NCI-H2227 (cell line): ENCODE measurements at regions not wholly inside any gene's neighbourhood (a gene's known extent, or its start where the extent isn't known, plus 50 kb on each side); places are given as distances from the start of the nearest gene placed in this dataset.
A peak's percentile ranks its signal among the peaks of the same experiment; 100 is the strongest.

ENCODE experiments used
- DNase-seq: peaks from one replicate; lab custom pipeline; 2025; ENCODE audit not compliant: unreplicated experiment; lab: John Stamatoyannopoulos, UW

- DNase-seq = no peak
Measured at GRCh38 chr2:163462993-163463392, 272.8 kb downstream of the FIGN start.

DNA sequence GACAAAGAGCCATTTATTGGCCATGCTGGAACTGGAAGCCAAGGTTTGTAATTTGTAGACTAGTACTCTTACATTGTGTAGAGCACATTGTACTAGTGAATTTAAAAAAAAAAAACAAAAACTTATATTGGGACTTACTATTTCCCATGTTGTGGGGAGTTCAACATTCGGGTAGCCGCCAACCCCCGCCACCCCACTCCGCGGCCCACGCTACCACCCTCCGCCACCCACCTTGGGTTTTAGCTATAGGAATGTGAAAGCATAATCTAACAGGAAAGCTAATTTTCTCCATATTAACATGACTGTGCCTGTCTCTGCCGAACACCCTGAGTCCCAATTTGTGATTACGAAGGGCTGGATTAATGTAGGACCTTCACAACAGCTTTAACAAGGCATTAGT lies 275.8 kb downstream of the FIGN start:
- DNase-seq = no peak

- DNase-seq = no peak
Measured at GRCh38 chr2:163456953-163457743, 278.7 kb downstream of the FIGN start.

- DNase-seq = no peak
Measured at GRCh38 chr2:163455815-163456214, 280.0 kb downstream of the FIGN start.

DNA sequence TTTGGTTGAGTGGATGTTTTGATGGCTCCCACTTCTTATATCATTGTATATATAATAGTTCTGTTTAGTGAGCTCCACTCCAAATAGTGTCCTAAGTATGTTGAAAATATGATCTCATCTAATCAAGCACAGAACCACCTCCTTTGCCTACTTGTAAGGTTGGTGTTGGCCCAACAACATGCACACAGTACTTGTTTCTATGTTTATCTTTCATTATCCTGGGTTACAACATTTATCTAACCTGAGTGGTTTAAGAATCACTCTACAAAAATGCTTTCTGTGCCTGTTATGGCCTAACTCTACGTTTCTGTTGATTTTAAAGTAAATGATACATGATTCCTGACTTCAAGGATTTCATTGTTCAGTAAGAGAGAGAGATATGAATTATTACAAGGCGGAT lies 281.9 kb downstream of the FIGN start:
- no peak for DNase-seq

GRCh38 chr2:163441603-163442002 lies 294.2 kb downstream of the FIGN start:
- DNase-seq = no peak

- peak; percentile 15 for DNase-seq
Measured at GRCh38 chr2:163436963-163437362, 298.8 kb downstream of the FIGN start.

GRCh38 chr2:163428187-163428586 lies 307.6 kb downstream of the FIGN start:
- no peak for DNase-seq

- no peak for DNase-seq
Measured at GRCh38 chr2:163420604-163421003, 315.2 kb downstream of the FIGN start.

GRCh38 chr2:163419000-163419830 lies 316.6 kb downstream of the FIGN start:
- DNase-seq = no peak

DNA sequence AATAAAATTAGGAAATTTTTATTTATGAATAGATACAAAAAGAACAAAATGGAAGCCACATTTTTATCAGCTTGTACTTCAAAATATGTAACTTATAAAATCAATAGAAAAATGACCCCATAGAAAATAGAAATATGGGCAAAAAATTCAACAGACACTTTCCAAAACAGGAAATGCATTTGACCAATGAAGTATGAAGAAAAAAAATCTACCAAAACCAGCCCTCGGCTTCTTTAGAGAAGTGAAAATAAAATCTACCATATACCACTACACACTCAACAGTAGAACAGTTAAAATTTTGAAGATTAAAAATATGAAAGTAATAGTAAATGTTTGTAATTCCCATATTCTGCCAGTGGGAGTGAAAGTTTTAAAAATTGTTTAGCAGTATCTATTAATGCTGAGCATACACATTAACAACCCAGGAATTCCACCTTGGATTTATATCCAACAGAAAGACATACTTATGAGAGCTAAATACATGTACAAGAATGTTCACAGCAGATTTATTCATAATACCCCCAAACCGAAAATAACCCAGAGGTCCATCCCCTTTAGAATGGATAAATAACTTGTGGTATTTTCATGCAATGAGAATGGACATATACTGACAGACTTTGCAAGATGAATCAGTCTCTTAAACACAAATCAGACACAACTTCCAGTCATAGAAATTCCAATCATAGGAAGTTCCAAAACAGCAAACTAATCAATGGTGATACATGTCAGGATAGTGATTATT lies 318.0 kb downstream of the FIGN start:
- DNase-seq = no peak

- DNase-seq = no peak
Measured at GRCh38 chr2:163414121-163414520, 321.7 kb downstream of the FIGN start.

DNA sequence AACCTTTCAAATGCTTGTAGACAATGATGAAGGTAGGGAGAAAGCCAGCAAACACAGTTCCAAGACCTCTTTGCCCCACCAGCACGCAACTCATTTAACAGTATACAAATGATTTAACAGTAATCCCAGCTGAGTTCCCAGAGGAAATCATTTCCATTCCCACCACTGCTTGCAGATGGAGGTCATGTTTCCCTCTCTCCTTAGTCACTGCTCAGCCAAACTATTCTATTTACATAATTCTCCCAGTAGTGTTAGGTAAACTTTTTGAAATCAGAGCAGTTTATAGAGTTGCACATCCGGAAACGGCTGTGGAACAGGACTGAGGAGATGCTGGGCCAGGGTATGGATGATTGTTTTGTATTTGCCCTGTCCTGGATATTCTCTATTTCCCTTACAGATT lies 328.5 kb downstream of the FIGN start:
- DNase-seq = no peak

- DNase-seq = no peak
Measured at GRCh38 chr2:163405298-163405697, 330.5 kb downstream of the FIGN start.

DNA sequence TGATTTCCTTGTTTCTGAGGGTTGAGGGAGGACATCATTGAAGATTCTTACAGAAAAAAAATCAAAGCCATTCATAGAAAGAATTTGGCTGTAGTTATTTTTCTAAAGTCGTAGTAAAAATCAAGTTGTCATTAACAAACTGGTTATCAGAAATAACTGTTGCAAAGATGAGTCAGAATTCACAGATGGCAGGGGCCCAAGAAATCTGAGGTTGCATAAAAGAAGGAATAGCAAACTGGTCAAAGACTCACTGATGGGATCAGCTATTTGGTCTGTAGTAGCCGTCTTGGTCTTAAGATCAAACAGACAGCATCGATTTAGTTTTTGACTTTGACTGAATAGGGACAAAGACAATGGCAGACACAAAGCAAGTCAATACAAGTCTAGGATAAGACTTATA lies 334.3 kb downstream of the FIGN start:
- DNase-seq = no peak

- DNase-seq = no peak
Measured at GRCh38 chr2:163397451-163397850, 338.4 kb downstream of the FIGN start.

GRCh38 chr2:163395602-163396001 lies 340.2 kb downstream of the FIGN start:
- no peak for DNase-seq

DNA sequence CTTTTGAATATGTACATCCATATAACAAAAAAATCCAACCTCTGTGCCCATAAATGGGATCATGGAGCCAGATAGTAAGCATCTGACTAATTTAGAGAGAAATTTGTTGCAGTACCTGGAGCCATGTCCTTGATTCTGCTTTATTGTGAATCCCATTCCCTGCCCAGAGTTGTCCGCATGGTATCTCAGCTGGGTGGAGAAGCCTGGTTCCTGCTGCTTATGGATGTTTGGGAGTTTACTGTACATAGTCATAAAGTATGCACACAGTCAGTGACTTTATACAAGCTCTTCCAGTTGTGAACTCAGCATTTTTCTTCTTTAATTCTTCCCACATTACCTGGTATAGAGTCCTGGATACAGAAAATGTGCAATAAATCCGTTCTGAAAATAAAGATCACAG lies 346.0 kb downstream of the FIGN start:
- no peak for DNase-seq

- DNase-seq = no peak
Measured at GRCh38 chr2:163375472-163375871, 360.3 kb downstream of the FIGN start.

- DNase-seq = no peak
Measured at GRCh38 chr2:163375070-163375469, 360.7 kb downstream of the FIGN start.

GRCh38 chr2:163374282-163374681 lies 361.5 kb downstream of the FIGN start:
- no peak for DNase-seq

DNA sequence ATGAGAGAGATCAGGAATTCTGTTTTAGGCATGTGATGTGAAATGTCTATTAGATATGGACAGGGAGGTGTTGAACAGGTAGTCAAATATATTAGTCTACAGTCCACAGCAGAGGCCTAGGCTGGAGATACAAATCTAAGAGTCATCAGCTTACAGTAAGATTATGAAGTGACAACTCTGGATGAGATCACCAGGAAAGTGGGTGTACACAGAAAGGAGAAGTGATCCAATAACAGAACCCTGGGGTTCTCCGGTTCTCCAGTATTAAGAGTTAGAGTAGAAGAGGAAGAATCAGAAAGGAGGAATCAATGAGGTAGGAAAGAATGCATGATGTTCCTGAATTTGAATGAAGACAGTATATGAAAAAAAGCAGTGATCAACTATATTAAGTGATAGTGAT lies 362.3 kb downstream of the FIGN start:
- no peak for DNase-seq
